Erythroblast (primary cell): ENCODE measurements at regions not wholly inside any gene's neighbourhood (a gene's known extent, or its start where the extent isn't known, plus 50 kb on each side); places are given as distances from the start of the nearest gene placed in this dataset.

Source experiments
- GATA1 ChIP-seq: IDR thresholded peaks from 2 replicates; pipeline ENCODE4 v1.6.1; 2011; ENCODE audit warnings: low read depth, mild to moderate bottlenecking, control low read depth, low read length, moderate library complexity
- POLR2A ChIP-seq: IDR thresholded peaks from 2 replicates; pipeline ENCODE4 v1.6.1; 2011; ENCODE audit warnings: mild to moderate bottlenecking, low read length

- no peak for TF ChIP-seq POLR2A
- no peak for TF ChIP-seq GATA1
Measured at GRCh38 chr15:62407962-62408361, 242.9 kb upstream of the C2CD4B start.
